CD14-positive monocyte (primary cell): ENCODE measurements at regions not wholly inside any gene's neighbourhood (a gene's known extent, or its start where the extent isn't known, plus 50 kb on each side); places are given as distances from the start of the nearest gene placed in this dataset.

ENCODE experiments used
- DNase-seq, 3 donors: peaks; one replicate each; pipeline ENCODE4 v3.0.0-alpha.2; 2011 to 2022
- H2AFZ ChIP-seq: 2 replicates; pipeline ENCODE4 v1.6.0; 2012; ENCODE audit warnings: mild to moderate bottlenecking, low read depth, low read length, inconsistent platforms; ENCODE audit not compliant: insufficient read depth, poor library complexity, severe bottlenecking
- H3K27ac ChIP-seq, 2 donors: 1 replicate in 1 of 2; 2 replicates in 1 of 2; pipeline ENCODE4 v1.5.1; 2012 to 2013; ENCODE audit warnings: low read length in 2 of 2, control low read depth in 1 of 2, inconsistent platforms in 1 of 2, low read depth in 1 of 2, mild to moderate bottlenecking in 1 of 2
- H3K27me3 ChIP-seq, 2 donors: one replicate each; pipeline versions ENCODE4 v1.6.0 to v1.6.1; 2011 to 2013; ENCODE audit warnings: low read length in 2 of 2; ENCODE audit not compliant: control insufficient read depth in 2 of 2, insufficient read depth in 2 of 2
- H3K36me3 ChIP-seq, 2 donors: replicated peaks in 1 of 2; 1 replicate in 1 of 2; 2 replicates in 1 of 2; pipeline versions ENCODE4 v1.5.1 to v1.6.1; 2012 to 2013; ENCODE audit warnings: low read length in 2 of 2, control low read depth in 1 of 2, inconsistent platforms in 1 of 2, mild to moderate bottlenecking in 1 of 2; ENCODE audit not compliant: insufficient read depth in 2 of 2, control insufficient read depth in 1 of 2
- H3K4me1 ChIP-seq, 2 donors: 1 replicate in 1 of 2; 2 replicates in 1 of 2; pipeline versions ENCODE4 v1.5.1 to v1.6.1; 2012 to 2013; ENCODE audit warnings: low read length in 2 of 2, control low read depth in 1 of 2, inconsistent platforms in 1 of 2, mild to moderate bottlenecking in 1 of 2, moderate library complexity in 1 of 2; ENCODE audit not compliant: insufficient read depth in 2 of 2, control insufficient read depth in 1 of 2
- H3K4me2 ChIP-seq: replicated peaks from 2 replicates; pipeline ENCODE3; 2012; ENCODE audit warnings: low read length, moderate library complexity, mild to moderate bottlenecking; ENCODE audit not compliant: poor library complexity, severe bottlenecking; ENCODE audit errors: extremely low read depth
- H3K4me3 ChIP-seq, 3 experiments: fragments of 200-600 bp in 1 of 3; sonication (generic) in 1 of 3; replicated peaks in 1 of 3; 1 replicate in 2 of 3; 2 replicates in 1 of 3; pipeline ENCODE4 v1.5.1; 2011 to 2013; ENCODE audit warnings: low read length in 3 of 3, mild to moderate bottlenecking in 3 of 3, control low read depth in 2 of 3, low read depth in 2 of 3, inconsistent platforms in 1 of 3, moderate library complexity in 1 of 3
- H3K79me2 ChIP-seq: 2 replicates; pipeline ENCODE4 v1.6.0; 2012; ENCODE audit warnings: mild to moderate bottlenecking, control low read depth, inconsistent platforms, low read length, moderate library complexity; ENCODE audit not compliant: insufficient read depth
- H3K9ac ChIP-seq: 2 replicates; pipeline ENCODE4 v1.6.0; 2017; ENCODE audit warnings: low read length, mild to moderate bottlenecking; ENCODE audit not compliant: insufficient read depth, poor library complexity, severe bottlenecking
- H3K9me3 ChIP-seq, 2 donors: replicated peaks in 1 of 2; 1 replicate in 1 of 2; 2 replicates in 1 of 2; pipeline versions ENCODE4 v1.5.1 to v1.6.1; 2012 to 2013; ENCODE audit warnings: low read length in 2 of 2, control low read depth in 1 of 2; ENCODE audit not compliant: control insufficient read depth in 1 of 2, insufficient read depth in 1 of 2
- H4K20me1 ChIP-seq: 2 replicates; pipeline ENCODE4 v1.6.0; 2012; ENCODE audit warnings: mild to moderate bottlenecking, low read length, control low read depth, moderate library complexity; ENCODE audit not compliant: insufficient read depth
- H3K27ac Mint-ChIP-seq, 7 donors: one replicate each; pipeline ENCODE4 v1.8.0; 2020; ENCODE audit warnings: mild to moderate bottlenecking in 7 of 7, mixed read lengths in 7 of 7, moderate library complexity in 6 of 7, inconsistent platforms in 2 of 7
- H3K27me3 Mint-ChIP-seq, 3 donors: one replicate each; pipeline ENCODE4 v1.8.0; 2021 to 2022; ENCODE audit warnings: low read depth in 3 of 3, mild to moderate bottlenecking in 3 of 3, mixed read lengths in 3 of 3, moderate library complexity in 3 of 3, inconsistent platforms in 1 of 3
- H3K36me3 Mint-ChIP-seq, 2 donors: one replicate each; pipeline ENCODE4 v1.8.0; 2020; ENCODE audit warnings: mixed read lengths in 2 of 2, inconsistent platforms in 1 of 2, mild to moderate bottlenecking in 1 of 2
- H3K4me1 Mint-ChIP-seq: one replicate; pipeline ENCODE4 v1.8.0; 2020; ENCODE audit warnings: mild to moderate bottlenecking, mixed read lengths
- H3K4me3 Mint-ChIP-seq, 2 donors: one replicate each; pipeline ENCODE4 v1.8.0; 2020; ENCODE audit warnings: mild to moderate bottlenecking in 2 of 2, mixed read lengths in 2 of 2, moderate library complexity in 1 of 2
- H3K9me3 Mint-ChIP-seq, 7 donors: one replicate each; pipeline ENCODE4 v1.8.0; 2020 to 2022; ENCODE audit warnings: mixed read lengths in 7 of 7, mild to moderate bottlenecking in 6 of 7, moderate library complexity in 6 of 7, inconsistent platforms in 2 of 7
- CTCF ChIP-seq: fragments of 200-600 bp; IDR thresholded peaks from one replicate; pipeline ENCODE4 v1.8.0; 2022; ENCODE audit warnings: antibody characterized with exemption, mild to moderate bottlenecking
- WGBS: methylation state at CpG from one replicate; pipeline ENCODE4 v1.1.5; 2013; ENCODE audit warnings: missing lambda C conversion rate; ENCODE audit not compliant: insufficient coverage; 5-methylcytosine and 5-hydroxymethylcytosine counted together
- intact Hi-C, 2 donors: fragments of 100-400 bp; cut with micrococcal nuclease; formaldehyde crosslinking; loops; one replicate each; pipeline versions ENCODE4 v1.15.0 to v1.15.1; 2023

- Mint-ChIP-seq H3K27me3 (peaks cover 0 to 5% (median 0%) of the 10 kb centered on the region in 3 donors), H3K36me3 (peaks cover 2 to 14% of the 10 kb centered on the region in 2 donors), H3K9me3 (no peaks in the 10 kb centered on the region), H3K4me1 (peaks cover 40% of the 10 kb centered on the region), H3K27ac (peak overlapping the region; percentile 98 to 100 (median 99)), H3K4me3 (peak overlapping the region; percentile 55 to 96)
- Histone ChIP-seq H3K79me2 (peaks cover 39% of the 10 kb centered on the region), H3K4me2 (peak overlapping the region; percentile 95), H3K9me3 (no peaks in the 10 kb centered on the region), H3K27me3 (no peaks in the 10 kb centered on the region), H2AFZ (no peak overlapping the region), H3K4me1 (peaks cover 23 to 36% of the 10 kb centered on the region in 2 donors), H3K9ac (peak overlapping the region; percentile 94), H3K27ac (peak overlapping the region; percentile 99), H4K20me1 (peaks cover 29% of the 10 kb centered on the region), H3K4me3 (peak overlapping the region in 1 of 3 experiments; percentile 93), H3K36me3 (peaks cover 0 to 3% of the 10 kb centered on the region in 2 donors)
- peak; percentile 45 to 89 (median 54) for DNase-seq
- intact Hi-C loops = loop anchor here (2.0 to 10.0 kb wide), 3 partner anchors 50 to 52 kb away; partner anchors contain the start of gene ULK4 (in 2 of the 2)
- no peak for TF ChIP-seq CTCF
- no CpG with 5 or more reads among the region's 2 CpGs for WGBS
Measured at GRCh38 chr3:42012383-42012934, 50.6 kb upstream of the ULK4 start.
